GM21515 (cell line): ENCODE measurements at regions not wholly inside any gene's neighbourhood (a gene's known extent, or its start where the extent isn't known, plus 50 kb on each side); places are given as distances from the start of the nearest gene placed in this dataset.
"Not testable (repeated sequence)": the region's sequence is repeated elsewhere in the genome, so short reads cannot be mapped to it uniquely, and the experiment has no call there.

ENCODE experiments used
- ATAC-seq: cut with Tn5 transposase; IDR thresholded peaks from one replicate; pipeline ENCODE4 v1.9.1; 2021; ENCODE audit not compliant: unreplicated experiment

DNA sequence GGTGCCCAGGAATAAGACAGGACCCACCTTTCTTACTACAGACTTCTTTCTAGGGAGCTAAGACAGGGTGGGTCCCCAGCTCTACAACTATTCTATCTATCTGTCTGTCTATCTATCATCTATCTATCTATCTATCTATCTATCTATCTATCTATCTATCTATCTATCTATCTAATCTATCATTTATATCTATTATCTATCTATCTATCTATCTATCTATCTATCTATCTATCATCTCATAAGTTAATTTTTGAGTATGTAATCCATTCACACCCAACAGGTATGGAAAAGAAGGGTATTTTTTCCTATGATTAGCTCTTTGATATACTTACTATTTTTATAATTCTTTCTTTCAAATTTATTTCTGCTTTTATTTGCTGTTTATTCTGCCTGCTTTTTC is 55.9 kb downstream of the BAMBI start:
- ATAC-seq = no peak

GRCh38 chr10:28733647-28734046 is 56.3 kb downstream of the BAMBI start:
- ATAC-seq = no peak

DNA sequence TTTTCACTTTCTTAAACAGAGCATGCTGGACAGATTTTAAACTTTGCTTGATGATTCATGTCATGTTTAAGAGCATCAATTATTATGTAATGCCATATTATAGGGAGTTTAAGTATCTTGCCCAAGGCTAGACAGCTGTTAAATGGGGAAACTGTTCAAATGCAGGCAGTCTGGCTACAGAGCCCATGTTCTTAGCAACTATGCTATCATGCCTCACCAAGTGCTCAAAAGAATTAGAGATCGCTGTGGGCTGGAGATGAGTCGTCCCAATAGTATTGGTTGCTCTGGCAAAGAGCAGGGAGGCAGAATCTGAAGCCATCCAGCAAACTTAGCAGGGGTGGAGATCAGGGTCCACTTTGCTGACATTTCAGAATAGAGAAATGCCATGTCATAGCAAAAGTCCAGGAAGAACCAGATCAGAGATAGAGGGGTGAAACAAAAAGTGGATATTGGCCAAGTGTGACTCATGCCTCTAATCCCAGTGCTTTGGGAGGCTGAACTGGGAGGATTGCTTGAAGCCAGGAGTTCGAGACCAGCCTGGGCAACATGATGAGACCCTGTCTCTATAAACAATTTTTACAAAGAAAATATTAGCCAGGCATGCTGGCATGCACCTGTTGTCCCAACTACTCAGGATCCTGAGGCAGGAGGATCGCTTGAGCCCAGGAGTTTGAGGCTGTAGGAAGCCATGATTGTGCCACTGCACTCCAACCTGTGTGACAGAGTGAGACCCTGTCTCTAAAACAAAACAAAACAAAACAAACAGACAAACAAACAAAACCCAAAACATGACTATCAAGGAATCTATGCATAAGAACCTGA is 57.8 kb downstream of the BAMBI start:
- ATAC-seq = no peak

DNA sequence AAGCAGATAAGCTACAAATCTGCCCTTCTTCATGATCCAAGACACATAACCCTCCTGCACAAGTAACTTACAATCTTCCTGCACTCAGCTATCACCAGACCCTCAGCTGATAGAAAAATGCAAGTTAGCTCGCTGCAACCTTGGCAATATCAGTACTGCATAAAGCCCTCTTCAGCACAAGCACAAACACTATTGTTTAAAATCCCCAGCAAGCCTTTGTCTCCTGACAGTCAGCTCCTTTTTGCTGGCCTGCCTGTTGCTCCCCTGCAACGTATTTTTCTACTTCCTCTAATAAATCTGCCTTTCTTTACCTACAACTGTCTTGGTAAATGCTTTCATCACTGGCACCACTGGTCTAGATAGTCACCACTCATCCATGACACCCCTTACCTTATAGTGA is 59.8 kb downstream of the BAMBI start:
- ATAC-seq = no peak

DNA sequence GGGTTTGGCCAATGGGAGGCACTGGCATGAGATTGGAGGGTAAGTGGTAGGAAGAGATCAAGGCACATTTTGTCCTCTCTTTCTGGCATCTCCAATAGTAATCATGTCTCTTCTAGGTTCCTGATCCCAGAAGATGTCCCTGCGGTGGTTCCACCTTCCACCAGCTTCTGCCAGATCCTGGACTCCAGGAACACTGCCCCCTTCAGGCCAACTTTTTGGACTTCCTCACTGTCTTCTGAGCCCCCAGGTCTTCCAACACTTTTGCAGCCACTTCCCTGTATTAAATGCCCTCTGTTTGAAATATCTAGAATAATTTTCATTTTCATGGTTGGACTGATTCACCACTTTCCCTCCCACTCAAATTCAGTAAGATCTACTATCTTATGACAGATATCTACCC is 60.9 kb downstream of the BAMBI start:
- no peak for ATAC-seq

DNA sequence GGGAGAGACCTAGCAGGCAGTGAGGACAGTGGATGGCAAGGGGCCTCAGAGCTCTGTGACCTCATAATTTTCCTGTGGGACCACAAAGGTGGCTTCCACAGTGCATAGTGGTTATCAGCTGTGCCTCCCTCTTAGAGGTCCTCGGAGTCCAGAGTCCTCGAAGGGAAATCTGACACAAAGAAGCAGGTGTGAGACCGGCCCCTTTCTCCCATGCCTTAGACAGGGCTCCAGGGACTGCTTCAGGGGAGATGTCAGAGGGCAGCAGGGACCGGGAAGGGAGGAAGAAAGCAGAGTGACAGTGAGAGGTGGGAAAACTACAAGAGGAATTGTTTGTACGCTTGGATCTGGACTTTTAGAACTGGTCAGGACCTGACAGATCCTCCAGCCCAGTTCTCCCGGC is 66.3 kb downstream of the BAMBI start:
- no peak for ATAC-seq

DNA sequence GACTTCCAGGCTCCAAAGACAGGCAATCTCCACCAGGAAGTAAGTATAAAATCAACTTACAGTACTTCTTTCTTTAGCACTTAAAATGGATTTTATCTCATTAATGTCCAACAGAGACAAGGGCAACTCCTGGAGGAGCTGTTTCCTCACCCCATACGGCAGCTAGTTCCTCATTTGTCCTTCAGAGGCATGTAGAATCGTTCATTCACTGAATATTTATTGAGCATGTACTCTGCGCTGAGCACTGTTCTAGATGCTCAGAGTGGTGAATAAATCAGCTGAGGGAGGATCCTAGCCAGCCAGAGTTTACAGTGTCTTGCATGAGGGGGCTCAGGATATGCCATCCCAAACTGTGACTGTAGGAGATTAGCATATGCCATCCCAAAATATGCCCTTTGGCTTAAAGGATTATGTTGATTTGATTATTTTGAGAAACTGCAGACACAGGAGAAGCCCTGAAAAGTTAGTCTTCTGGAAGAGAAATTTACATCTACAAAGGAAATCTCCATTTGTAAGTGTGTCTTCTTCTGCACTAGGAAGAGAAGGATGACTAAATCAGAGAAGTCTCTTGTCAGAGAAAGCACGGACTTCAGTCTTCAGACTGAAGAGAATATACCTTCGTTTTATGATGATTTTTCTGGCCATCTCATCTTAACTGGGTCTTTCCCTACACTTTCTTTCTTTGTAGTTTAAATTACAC is 66.9 kb downstream of the BAMBI start:
- no peak for ATAC-seq

DNA sequence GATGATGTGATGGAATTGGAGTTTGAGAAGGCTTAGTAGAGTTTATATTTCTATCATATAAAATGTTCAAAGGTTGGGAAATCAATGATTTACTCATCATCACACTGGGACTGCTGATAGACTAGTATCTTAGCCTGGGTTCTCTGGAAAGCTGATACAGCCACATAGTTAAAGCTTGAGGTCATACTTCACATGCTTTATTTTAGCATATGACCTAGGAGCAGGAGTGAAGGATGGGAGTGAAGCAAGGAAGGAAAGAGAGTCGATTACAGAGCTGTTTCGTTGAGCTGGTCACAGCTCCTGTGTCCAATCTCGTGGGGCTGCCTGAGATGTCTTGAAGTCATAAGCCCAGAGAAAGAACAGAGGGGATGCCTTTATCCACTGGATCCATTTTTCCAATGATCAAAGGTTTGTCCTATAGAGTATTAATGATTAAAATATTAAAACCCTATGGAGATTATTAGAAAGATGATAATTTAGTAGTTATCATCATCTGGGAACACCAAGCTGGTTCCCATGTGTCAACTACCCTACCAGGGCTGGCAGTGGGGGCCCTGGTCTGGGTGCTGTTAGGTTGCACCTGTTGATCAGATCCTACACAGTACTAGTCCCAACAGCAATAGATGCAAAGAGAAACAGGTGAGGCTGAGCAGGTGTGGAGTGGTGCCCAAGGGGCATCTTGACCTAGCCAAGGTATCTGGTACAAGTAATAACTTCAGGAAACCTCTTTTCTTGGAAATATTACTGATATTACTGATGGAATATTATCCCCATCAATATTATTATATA is 77.8 kb downstream of the BAMBI start:
- no peak for ATAC-seq

- no peak for ATAC-seq
Observed at GRCh38 chr10:28761084-28761846, 83.9 kb downstream of the BAMBI start.

DNA sequence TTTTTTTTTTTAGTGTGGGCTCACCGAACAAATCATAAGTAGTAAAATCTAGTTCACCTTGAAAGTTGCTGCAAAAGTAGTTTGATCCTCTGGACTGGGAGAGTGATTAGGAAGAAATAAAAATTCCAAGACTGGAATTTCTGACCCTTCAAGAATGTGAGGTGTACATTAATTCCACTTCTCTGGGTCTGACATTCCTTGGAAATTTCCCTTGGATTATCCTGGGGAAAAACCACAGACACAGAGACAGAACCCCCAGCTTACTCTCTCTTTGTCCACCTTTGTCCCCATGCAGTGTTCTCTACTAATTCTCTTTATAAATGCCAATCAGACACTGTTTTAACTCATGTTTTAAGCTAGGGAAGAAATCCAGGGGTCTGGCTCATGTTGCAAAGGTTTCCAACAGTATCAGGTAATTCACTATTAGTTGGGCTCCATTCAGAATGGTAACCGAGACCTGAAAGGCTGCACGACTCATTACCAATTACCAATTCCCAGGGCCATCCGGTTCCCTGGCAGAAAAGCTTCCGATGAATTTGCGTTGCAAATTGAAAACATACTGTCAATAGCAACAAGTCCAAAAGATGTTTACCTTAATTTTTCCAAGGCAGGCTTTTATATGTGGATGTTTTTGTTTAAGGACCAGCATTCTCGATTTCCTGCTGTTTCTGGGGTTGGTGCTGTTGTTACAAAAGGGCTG is 86.3 kb downstream of the BAMBI start:
- no peak for ATAC-seq

DNA sequence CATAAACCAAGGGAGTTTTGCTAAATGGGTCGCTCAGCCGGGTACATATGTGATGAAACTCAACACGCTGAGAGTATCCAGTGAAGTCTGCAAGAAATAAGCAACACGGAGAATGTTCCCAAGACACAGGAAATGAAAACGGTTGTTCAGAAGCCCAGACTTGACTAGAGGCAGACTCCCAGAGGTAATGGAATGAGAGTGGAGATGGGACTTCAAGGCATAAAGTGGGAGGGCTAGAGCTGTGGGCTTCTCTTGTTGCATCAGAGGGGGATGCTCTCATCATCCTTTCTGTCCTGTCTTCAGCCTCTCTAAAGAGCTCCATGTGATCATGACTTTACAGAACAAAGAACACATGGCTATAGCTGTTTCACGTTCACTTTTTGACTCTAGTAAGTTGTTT is 88.3 kb downstream of the BAMBI start:
- ATAC-seq = no peak

DNA sequence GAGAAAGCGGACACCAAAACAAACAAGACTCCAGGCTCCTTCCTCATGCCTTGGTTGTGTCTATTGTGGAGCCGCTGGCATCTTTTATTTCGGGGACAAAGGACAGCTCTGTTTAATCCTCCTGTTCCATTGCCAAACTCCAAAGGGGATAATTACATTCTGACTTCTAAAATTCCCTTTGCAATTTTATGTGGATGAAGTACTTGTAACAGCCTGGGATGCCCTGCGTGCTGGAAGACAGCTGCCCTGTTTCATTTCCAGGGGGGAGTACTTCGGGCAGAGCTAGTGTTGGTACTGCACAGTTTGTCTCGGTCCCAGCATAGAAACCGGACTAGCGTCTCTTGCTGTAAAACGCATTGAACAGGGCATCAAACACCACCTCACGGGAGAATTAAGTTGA is 90.9 kb downstream of the BAMBI start:
- no peak for ATAC-seq

DNA sequence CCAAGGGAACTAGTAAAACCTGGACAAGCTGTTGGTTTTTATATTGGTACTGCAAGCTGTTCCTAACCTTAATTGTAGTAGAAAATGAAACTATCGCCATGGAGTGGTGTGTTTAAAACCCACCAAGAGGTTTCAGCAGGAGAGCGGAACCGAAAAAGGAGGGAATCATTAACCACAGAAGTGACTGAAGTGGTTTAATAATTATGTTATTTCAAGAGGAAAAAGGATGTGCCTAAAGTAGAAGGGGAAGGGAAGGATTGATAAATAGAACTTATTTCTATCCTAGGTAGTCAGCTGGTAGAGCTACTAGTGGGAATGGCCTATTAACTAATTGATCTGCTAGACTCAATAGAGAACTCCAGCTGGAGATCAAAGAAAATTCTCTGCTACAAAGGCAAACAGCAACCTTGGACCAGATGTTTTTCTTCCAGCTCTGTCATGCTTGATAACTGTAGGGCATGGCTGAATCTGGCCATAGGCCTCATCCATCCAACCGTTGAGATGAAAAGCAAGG is 91.8 kb downstream of the BAMBI start:
- ATAC-seq = no peak

DNA sequence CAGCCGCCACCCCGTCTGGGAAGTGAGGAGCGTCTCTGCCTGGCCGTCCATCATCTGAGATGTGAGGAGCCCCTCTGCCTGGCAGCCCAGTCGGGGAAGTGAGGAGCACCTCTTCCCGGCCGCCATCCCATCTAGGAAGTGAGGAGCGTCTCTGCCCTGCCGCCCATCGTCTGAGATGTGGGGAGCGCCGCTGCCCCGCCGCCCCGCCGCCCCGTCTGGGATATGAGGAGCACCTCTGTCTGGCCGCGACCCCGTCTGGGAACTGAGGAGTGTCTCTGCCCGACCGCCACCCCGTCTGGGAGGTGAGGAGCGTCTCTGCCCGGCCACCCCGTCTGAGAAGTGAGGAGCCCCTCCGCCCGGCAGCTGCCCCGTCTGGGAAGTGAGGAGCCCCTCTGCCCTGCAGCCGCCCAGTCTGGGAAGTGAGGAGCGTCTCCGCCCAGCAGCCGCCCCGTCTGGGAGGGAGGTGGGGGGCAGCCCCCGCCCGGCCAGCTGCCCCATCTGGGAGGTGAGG is 94.3 kb downstream of the BAMBI start:
- not testable (repeated sequence) for ATAC-seq

- no peak for ATAC-seq
Observed at GRCh38 chr10:28774051-28774995, 97.0 kb downstream of the BAMBI start.

- no peak for ATAC-seq
Observed at GRCh38 chr10:28775773-28776172, 98.5 kb downstream of the BAMBI start.

DNA sequence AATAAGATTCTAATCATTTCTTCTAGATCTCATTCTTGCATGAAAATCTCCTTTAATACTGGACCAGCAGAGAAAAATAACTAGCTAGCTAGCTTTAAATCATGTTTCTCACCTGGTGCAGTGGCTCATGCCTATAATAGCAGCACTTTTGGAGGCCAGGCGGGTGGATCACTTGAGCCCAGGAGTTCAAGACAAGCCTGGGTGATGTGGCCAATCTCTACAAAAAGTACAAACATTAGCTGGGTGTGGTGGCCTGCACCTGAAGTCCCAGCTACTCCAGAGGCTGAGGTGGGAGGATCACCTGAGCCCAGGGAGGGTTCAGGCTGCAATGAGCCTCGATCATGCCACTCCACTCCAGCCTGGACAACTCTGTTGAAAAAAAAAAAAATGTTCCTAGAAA is 99.2 kb downstream of the BAMBI start:
- no peak for ATAC-seq

DNA sequence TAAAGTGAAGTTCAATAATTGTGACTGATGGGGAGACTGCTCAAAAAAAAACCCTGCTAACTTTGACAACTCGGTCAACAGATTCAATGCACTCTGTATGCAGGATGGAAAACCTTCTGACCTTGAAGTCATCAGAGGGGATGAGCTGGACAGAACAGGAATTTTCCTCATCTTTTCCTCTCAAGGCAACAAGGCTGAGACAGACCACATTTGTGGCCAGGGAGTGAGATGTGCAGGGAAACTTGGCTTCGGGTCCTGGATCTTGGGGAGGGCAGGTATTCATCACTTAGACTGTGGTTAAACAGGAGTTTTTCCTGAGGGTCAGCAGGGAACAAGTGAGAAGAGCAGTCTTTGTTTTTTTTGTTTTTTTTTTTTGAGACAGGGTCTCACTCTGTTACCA is 100.6 kb downstream of the BAMBI start:
- no peak for ATAC-seq

GRCh38 chr10:28778524-28778923 is 101.2 kb downstream of the BAMBI start:
- ATAC-seq = no peak
